UCSD-AML1 (cell line): ENCODE measurements at regions not wholly inside any gene's neighbourhood (a gene's known extent, or its start where the extent isn't known, plus 50 kb on each side); places are given as distances from the start of the nearest gene placed in this dataset.

Experiments
- DNase-seq: peaks from one replicate; lab custom pipeline; 2025; ENCODE audit not compliant: unreplicated experiment; lab: John Stamatoyannopoulos, UW

DNA sequence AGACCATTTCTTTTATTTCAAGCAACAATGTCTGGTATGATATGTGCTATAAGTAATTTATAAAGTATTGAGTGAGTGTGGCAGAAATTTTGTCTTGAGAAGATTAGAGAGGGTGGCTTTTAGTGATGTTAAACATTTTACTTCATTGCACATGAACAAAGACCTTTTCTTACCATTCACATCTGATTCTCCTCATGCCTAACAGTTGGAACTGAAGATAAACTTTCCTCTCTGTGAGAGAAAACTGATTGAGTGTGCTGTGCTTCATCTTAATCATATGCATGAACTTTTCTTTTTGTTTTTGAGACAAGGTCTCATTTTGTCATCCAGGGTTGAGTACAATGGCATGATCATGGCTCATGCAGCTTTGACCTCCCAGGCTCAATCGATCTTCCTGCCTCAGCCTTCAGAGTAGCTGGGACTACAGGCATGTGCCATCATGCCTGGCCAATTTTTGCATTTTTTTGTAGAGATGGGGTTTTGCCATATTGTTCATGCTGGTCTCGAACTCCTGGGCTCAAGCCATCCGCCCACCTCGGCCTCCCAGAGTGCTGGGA, 377.7 kb upstream of the GOLIM4 start:
- no peak for DNase-seq

GRCh38 chr3:168472783-168473182, 377.1 kb upstream of the GOLIM4 start:
- DNase-seq = no peak

DNA sequence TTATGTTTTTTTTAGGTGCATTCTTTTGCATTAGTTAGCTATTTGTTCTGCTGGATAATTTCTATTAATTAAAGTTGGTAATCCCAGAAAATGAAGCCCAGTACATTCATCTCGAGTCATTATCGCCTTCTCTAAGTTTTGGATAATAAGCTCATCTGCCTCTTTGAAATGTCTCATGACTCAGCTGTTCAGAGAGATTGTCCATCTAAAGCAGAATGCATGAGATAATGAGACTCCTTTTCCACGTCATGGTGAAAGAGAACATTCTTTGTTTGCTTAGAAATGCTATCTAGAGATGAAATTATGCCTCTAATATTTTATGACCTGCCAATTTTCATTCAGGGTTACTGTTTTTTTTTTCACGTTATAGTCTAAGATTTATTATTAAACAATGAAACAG, 374.7 kb upstream of the GOLIM4 start:
- no peak for DNase-seq

DNA sequence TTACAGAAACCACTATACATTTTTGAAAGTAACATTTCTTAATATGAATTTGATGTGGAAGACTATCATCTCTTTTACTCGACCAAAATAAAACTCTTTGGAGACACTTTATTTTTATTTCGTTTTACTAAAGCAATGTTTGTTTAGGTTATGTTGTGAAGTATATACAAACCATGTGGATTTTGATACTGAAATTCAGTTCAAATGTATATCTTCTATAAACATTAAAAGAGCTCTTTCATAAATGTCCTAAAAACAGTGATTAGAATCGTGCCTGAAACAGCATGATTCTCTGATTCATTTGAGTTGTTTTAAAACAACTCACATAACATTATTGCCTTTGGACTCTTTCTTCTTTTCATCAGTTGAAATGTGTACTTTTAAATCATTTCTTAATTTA, 373.7 kb upstream of the GOLIM4 start:
- DNase-seq = no peak

GRCh38 chr3:168467115-168467714, 371.5 kb upstream of the GOLIM4 start:
- no peak for DNase-seq

DNA sequence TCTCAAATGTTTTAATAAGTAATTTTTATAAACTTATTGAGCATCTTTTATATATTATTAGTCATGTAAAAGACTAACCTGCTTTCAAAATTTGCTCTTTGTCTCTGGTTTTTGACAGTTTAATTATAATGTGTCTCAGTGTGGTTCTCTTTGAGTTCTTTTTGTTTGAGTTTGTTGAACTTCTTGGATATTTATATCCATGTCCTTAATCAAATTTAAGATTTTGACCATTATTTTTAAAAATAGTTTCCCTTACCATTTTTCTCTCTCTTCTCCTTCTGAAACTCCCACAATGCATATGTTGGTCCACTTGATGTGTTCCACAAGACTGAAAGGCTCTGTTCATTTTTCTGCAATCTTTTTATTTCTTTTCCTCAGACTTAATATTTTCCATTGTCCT, 366.1 kb upstream of the GOLIM4 start:
- DNase-seq = no peak

GRCh38 chr3:168459226-168459784, 363.6 kb upstream of the GOLIM4 start:
- DNase-seq = no peak

DNA sequence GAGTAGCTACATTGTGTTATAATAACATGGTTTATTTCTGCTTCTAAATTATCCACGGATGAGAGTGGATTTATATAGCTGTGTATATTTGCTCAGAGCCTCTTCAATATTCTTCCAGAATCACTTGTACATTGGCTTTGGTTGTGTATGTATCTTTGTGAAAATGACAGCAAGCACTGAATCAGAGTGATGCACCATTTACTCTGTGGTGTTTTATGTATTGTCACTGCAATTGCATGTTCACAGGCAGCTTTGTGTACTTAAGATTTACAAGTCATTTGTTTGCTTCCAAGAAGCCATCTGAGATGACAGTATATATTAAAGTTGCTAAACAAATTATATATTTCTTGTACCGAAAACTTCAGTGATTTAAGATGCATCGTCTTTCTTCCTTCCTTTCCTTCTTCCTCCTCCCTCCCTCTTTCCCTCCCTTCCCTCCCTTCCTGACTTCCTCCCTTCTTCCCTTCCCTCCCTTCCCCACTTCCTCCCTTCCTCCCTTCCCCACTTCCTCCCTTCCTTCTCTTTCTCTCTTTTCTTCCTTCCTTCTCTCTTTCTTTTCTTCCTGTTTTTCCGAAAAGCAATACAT, 362.3 kb upstream of the GOLIM4 start:
- DNase-seq = no peak

DNA sequence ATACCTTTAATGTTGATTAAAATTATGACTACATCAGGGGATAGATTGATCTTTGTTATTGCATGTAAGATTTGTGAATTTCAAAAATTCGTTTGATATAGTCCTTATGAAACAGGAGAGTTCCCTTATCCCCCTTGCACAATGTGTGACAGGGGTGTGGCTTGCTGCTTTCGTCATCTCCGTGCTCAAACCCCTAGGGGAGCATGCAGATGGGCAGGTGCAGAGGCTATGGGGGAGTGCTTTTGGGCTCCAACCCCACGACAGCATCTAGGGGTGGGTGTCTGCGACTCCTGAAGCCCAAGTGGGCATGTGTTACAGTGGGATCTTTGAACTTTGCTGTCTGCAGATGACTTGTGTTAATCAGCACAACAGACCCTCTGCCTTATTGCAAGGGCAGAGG, 360.1 kb upstream of the GOLIM4 start:
- no peak for DNase-seq

GRCh38 chr3:168453623-168454022, 357.9 kb upstream of the GOLIM4 start:
- DNase-seq = no peak

- DNase-seq = no peak
Measured at GRCh38 chr3:168443965-168444364, 348.2 kb upstream of the GOLIM4 start.

DNA sequence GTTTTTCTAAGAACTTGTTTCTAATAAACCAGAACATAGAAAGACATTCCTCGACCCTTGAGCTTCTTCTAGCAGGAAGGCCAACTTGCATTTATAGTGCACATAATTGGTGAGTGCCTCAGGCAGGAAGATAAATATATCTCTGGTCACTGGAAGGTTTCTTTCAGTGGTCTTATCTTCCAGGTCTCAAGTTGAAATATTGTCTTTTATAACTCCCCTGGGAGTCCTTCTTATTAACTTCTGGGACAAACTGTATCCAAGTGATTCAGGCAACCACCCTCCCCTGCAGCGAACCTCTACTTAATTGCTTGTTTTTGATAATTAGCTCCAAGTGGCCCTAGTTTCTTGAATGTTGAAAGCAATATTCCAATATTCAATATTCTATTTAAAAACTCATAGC, 346.8 kb upstream of the GOLIM4 start:
- no peak for DNase-seq

GRCh38 chr3:168436245-168436724, 340.6 kb upstream of the GOLIM4 start:
- no peak for DNase-seq

- DNase-seq = no peak
Measured at GRCh38 chr3:168431491-168431890, 335.8 kb upstream of the GOLIM4 start.

GRCh38 chr3:168427835-168428475, 332.2 kb upstream of the GOLIM4 start:
- DNase-seq = no peak

DNA sequence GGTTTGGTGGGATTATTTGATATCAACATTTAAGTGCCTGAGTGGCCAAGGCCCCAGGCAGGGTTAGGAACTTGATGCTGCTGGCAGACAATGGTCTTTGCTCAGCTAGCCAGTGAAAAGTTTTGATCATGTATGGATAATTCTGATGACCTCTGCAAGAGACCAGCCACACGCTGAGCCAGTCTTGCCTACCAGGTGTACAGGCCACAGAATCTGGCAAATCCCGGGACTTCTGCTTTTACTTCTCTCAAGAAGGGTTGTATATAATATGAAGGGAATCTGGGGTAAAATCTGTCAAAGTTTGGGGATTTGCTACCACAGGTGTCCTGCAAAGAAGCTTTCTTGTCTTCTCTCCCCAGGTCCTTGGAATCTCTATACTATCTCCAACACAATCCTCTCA, 331.4 kb upstream of the GOLIM4 start:
- DNase-seq = no peak

DNA sequence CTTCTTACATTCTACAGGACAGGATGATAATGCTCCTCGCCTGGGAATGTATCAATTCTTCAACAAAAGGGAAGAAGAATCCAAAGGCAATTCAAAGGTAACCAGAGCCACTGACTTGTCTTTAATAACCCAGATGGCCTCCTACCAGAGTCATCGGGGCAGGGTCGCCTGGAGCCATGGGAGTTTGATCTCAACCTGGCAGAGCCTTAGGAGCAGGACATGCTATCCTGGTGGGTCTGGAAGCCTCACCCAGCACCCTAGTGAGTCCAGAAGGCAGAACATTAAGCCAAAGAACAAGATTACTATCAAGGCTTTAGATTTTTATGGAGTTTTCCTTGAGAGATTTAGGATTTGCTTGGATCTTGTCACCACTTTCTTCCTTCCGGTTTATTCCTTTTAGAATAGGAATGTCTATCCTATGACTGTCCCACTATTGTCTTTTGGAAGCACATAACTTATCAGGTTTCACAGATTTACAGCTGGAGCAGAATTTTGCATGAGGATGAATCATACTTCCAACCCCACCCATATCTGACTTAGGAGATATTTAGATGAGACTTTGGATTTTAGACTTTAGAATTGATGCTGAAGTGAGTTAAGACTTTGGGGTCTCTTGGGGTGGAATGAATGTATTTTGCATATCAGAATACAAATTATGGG, 330.3 kb upstream of the GOLIM4 start:
- no peak for DNase-seq

DNA sequence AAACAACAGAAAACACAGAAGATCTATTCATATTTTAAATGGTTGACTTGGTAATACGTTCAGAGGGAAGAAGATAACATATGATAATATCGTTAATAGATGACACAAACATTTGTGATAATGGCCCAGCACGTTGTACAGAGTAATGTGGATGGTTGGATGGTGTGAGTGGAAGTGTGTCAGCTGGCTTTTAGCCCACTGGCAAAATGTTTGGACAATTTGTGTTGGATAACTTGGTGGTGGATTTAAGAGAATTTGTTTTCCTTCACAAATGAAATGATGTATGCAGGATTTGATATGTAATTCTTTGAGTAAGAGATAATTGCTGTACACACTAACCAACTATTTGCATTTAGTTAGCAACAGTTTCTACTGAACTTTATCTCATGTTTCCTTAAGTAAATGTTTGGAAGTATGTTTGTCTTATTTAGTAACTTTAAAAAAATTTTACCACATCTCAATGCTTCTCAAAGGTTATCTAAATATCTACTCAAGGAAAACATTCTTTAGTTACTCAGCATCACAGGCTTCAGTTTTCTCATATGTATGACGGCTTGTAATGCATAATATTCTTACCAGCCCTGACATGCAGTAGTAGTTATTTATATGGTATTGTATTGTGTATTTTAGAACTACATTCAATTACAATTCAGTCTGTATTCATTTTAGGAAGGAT, 328.5 kb upstream of the GOLIM4 start:
- DNase-seq = no peak

GRCh38 chr3:168422843-168423242, 327.1 kb upstream of the GOLIM4 start:
- no peak for DNase-seq

- no peak for DNase-seq
Measured at GRCh38 chr3:168419091-168419490, 323.4 kb upstream of the GOLIM4 start.

DNA sequence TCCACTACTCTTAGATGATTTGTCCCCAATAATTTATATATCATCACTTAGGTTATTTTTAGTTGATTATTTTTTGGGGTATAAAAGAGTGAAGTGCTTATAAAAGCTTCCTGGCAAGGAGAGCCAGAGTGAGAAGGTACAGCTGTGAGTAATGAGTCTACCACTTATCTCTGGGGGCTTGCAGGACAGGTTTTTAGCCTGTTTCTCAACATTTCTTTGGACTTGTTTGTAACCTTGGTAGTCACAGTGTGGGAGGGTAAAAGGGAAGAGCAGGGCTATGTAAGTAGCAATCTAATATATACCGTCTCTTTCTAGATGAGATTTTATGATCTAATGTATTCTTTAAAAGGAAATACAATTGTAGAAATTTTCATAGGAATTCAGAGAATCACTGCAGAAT, 321.3 kb upstream of the GOLIM4 start:
- no peak for DNase-seq
